NCI-H510A (cell line): ENCODE measurements at regions not wholly inside any gene's neighbourhood (a gene's known extent, or its start where the extent isn't known, plus 50 kb on each side); places are given as distances from the start of the nearest gene placed in this dataset.

ENCODE experiments used
- DNase-seq: peaks from one replicate; lab custom pipeline; 2025; lab: John Stamatoyannopoulos, UW

DNA sequence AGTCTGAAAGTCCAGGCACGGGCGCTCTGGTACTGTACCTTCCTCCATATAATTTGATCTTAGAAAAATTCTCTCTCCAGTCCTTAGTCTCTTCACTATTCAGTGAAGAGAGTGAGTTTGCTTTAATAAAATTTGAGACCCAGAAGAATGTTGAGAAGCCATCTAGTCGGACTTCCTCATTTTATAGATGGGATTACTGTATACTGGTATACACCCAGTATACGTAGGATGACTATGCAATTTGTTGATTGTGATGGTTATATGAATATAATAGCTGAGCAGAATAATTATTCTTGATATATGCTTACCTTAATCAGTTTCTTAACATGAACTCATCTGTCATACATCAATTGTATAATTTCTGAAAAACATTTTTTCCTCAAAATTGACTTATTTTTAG, 328.0 kb upstream of the B3GALT2 start:
- no peak for DNase-seq

DNA sequence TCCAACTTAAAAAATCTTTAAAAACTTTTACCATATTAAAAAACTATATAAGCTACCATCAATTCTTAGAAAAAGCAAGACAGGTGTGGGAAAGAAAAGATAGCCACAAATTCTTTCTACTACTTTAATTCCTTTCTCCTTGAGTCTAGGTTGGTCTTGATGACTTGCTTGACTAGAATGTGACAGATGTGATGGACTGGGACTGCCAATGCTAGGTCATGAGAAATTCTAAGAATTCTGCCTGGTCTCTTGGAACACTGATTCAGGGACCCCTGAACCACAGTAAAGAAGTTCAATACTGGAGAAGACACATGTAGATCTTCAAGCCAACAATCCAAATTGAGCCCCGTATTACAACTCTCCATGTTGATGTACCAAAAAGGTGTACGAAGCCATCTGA, 326.6 kb upstream of the B3GALT2 start:
- DNase-seq, result no peak

DNA sequence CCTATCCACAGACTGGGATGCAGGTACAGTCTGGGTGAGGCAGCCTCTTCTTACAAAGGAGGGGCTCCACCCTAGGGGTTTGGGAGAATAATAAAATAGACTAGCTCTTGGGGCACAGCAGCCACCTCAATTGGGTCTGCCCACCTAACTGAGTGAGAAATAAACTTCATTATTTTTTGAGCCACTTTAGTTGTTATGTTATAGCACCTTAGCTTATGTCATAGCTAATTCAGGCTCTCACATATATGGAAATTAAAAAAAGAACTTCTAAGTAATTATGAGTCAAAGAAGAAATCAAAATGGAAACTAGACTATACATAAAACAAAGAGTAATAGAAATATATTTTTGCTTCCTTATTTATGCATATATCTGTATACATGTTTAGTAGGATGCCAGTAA, 318.5 kb upstream of the B3GALT2 start:
- DNase-seq, result no peak

DNA sequence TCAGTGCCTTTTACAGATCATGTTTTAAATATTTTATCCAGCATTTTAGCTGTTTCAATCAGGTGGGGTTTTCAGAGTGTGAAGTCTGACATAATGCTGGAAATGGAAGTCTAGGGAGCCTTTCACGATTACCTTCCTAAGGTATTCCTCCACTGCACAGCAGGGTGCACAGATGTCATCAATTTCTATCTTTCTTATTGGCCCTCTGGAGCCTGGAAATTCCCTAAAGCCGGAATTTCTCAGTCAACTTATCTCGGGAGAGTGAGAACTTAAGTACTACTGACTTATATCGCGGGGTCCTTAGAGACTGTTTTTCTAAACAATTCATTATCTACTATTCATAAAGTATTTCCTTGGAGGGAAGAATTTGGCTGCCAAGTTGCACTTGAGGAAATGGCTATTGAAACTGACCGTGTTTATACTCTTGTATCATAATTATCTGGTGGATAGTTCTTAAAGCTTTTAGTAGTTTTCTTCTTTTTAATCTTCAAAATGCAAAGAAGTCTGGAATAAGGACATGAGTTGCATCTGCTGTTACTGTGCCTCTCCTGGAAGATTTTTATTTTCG, 311.8 kb upstream of the B3GALT2 start:
- DNase-seq, result no peak

DNA sequence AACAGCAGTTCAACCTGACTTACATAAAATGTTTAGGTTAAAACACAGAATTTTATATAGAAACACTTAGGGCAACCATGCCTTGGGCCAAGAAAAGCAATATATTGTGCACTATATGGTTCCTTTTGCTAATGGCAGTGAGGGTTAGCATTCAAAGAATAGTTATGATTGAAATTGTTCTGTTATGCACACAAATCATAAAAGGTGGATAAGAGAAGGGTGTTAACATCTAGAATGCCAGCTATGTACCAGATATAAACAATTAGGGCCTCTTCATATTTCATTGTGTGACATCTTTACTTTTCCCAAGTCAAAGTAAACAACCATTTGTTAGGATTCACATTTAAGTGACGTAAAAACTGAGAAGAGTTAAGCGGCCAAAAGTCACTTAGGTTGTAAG, 308.0 kb upstream of the B3GALT2 start:
- DNase-seq, result no peak

DNA sequence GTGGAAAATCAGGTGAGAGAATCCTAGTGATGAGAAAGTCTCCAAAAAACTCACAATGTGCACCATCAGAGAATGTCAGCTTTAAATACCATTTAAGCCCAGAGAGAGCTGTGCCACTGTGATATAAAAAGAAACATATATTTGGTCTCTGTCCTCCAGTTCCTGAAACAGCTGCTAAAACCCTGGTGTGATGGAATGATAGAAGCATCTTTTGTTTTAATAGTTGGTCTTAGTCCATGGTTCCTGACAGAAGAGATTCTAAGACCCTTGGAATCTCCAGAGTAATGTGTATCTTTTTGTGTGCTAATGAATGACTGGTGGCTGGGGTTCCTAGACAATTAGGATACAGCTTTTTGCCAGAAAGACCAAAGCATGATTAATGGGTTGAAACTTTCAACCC, 302.8 kb upstream of the B3GALT2 start:
- DNase-seq, result no peak

DNA sequence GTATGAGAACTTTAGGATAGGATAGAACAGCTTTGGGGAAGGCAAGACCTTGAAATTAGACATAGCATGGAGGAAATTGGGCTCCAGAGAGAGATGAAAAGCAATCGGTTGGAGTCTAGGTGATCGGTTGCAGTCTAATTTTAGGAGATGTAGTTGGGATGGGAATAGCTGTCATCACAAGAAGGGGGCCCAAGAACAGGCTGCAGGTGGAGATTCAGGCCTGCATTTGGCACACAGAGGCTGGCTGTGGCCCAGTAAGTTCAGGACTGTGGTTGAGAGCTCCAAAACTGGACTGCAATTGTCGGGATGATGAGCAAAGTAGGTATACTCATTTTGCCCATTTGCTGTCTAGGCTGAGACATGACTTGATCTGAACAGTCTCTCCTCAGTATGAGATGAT, 301.3 kb upstream of the B3GALT2 start:
- DNase-seq, result no peak

DNA sequence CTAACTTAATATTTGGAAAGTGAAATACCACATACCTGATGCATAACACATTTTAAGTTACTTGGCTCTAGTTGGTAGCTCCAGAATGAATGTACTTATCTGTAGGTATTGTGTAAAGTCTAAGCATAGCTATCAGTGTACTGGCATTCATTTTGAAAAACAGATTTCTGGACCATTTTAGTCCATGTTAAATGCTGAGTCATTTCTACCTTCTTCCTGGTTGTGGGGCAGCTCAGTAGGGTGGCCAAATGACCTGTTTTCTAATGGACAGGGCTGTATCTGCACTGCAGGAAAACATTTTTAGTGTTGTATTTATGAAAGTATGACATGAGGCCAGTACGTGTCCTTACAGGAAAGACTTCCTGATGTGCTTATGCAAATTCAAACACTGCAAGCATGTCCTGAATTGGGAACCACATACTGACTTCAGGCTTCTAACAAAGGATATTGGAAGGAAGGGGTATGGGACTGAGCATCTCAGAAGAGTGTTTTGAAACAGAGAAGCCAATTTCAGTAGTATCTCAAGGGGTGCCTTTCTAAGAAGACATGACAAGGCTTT, 300.3 kb upstream of the B3GALT2 start:
- no peak for DNase-seq

DNA sequence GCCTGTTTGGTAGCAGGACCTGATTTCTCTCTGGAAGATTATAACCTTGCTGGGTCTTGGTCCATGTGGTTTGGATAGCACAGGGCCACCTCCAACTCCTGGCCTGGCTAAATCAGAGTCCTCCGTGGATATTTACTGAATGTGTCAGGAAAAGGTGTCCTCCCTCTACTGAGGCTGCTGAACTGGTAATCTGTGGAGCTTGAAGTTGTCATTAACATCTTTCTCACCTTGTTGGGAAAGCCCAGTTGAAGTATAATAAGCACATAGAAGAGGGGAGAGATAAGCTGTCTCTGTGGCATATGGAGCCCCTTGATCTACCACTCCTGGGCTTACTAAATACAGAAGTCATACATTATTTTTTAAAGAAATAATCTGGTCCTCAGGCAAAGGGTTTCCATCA, 294.3 kb upstream of the B3GALT2 start:
- DNase-seq, result no peak

DNA sequence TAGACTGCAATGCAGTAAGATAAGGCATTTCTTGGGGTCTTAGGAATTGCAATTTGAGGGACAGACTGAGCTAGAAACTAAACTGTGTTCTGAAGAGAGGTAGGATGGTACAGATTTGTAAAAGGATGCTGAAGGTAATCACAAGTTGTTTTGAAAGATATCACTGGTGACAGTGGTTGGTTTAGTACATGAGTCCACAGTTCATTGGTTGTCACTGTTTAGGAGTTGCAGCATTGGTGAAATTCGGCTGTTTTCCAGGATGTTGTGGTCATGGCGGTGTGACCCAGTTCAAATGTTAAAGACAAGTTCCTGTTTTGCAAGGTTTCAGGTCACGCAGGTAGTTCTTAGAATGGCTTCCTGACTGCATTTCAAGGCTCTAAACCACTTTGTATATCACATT, 292.8 kb upstream of the B3GALT2 start:
- no peak for DNase-seq

DNA sequence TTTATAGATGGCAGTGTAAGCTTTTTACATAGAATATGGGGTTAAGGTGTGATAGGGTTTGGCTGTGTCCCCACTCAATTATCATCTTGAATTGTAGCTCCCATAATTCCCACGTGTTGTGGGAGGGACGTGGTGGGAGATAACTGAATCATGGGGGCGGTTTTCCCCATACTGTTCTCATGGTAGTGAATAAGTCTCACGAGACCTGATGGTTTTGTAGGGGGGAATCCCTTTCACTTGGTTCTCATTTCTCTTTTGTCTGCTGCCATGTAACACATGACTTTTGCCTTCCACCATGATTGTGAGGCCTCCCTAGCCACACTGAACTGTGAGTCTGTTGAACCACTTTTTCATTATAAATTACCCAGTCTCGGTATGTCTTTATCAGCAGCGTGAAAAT, 290.3 kb upstream of the B3GALT2 start:
- DNase-seq, result no peak

DNA sequence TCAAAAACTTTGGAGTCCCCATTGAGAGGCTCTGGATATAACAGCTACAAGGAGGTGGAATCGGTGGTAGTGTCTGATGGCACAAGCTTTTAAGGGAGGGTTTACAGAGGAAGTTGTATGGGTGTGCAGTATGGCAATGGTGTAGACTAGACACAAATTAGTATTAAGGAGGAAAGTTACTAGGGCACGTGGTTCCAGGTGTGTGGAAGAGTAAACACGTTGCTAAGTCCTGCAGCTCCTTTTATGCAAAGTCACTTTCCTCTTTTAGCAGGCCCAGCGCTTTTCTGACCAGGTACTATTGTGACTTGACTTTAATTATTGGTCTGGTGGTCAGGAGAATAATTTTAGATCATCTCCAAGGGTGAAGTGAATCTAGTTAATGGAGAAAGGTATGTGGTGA, 287.5 kb upstream of the B3GALT2 start:
- no peak for DNase-seq

DNA sequence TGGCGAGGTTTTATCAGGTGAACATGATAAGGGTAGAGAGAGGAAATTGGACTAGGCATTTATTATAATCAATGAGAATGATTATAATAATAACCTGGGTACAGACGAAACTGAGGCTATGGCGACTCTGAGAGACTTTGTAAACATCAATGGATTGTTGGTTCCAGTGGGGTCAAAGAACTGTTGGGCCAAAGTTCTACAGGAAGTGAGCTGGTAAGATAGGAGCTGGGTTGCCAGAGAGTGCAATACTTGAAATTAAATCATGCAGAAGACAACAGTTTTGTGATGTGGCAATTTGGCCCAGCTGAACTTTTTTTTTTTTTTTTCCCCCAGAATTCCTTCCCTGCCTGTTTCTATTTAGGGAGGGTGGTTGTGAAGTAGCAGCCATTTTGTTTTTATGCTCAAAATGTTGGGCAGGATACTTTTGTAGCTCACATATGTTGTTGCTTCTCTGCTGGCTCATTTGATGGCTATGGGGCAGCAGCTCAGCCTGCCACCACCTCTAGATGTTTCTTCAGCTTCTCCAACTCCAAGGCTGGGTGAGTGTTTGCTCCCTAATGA, 286.5 kb upstream of the B3GALT2 start:
- DNase-seq, result no peak

DNA sequence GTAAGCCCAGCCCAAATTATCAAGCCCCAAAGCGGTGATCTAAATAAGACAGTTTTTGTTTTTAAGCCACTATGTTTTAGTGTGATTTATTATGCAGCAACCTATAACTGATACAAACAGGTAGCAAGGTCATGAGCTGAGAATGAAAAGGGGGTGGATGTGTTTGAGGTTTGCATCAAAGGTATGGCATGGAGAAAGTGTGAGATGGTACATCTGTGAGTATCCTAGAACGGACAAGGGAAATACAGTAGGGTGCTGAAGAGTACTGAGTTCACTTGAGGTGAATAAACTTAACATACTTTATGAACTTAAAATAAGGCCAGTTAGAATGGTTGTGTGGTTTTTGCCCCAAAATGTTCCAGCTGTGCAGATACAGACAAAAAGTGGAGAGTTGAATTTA, 286.0 kb upstream of the B3GALT2 start:
- no peak for DNase-seq

DNA sequence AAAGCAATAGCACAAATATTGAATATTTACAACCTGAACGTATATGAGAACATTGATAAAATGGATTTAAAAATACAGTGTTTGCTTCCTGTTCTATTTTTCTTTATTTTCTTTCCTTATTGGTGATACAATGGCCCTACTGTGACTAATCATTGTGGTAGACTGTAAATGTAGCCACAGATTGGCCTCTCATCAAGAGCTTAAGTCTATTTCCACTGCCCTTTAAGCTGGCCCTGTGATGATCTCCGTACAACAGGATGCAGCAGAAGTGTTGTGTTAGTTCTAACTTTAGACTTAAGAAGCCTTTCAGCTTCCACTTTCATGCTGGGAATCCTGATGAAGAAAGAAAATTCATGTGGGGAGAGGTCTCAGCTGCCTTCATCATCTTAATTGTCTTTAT, 285.6 kb upstream of the B3GALT2 start:
- no peak for DNase-seq

DNA sequence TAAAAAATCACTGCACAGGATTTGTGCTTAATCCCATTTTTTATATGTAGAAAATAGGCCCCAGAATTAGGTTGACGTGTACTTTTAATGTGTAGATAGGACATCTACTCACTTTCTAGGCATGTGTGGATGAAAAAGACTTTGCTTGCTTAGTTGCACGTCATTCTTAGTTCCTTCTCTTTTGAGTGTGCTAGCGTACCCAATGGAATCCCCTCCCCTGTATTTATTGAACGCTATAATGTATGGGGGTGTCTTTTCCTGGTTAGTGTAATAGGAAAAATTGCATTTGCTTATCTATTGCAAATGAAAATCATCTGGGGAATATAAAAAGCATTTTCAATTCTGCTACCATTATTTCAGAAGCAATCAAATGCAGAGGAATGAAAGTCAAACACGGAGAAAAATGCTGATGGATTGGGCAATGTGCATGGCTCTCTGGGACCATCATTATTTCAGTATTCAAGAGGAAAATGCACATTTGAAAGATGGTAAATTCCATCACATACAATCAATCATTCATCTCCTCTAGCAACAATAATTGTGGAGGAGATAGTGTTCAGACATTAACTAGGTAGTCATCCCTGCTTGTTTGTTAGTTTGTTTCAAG, 277.0 kb upstream of the B3GALT2 start:
- DNase-seq, result no peak

DNA sequence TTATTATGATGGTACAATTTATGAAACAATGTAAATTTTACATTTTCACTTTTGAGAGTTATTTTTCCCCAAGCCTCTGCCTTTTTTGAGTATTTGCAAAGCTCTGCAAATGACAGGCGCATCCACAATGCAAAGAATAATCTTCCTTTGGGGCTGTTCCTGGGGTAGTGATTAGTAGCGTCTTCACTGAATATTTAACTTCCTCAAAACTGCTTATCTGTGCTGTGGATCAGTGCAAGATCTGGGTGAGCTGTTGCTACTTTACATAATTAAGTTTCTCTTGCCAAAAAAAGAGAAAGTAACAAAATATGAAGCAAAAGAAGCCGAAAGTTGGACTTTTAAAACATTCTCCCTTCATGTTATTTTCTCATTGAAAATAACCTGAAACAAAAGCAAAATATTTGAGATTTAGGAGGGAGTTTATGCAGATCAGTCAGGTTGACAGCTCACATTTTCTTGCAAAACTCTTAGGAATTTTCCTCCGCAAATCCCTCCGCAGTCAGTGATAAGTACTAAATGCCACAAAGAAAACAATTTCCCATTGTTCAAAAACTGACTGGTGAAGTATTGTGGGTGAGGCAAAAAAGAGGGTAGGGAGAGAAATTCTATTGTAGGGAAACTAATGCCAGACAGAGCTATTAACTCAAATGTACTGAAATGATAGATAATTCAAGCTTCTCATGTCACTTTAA, 276.4 kb upstream of the B3GALT2 start:
- DNase-seq, result no peak

DNA sequence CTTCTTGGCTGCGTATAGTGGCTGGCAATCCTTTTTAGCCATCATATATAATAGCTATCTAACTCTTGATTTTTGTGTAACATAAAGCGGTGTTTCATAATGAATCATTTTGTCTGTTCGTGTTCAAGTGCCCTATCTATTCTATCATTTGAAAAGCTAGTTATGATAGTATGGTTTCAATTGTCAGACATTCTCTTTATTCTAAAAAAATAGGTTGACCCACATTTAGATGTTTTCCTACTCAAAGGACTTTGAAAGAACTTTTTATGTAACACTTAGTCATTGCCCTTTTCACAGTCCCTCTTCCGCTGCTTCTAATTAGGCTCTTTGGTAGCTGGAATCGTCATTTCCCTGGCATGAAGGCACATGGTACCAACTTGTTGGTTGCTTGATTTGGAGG, 272.2 kb upstream of the B3GALT2 start:
- no peak for DNase-seq

DNA sequence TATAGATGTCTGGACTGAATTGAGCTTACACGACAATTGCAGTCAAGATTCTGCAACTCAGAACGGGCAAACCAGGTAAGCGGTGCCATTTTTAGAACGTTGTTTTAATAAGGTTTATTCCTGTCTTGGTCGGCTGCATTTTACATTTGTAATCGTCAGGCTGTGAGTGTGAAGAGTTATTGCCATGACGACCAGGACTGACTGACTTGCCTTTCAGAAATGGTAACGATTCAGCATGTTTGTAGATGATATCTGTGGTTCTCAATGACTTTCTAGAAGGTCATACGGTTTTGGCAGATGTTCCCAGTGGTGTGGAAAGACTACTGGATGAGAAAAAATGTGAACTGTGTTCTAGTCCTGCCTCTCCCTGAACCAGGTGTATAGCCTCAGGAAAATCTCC, 271.3 kb upstream of the B3GALT2 start:
- DNase-seq, result no peak

DNA sequence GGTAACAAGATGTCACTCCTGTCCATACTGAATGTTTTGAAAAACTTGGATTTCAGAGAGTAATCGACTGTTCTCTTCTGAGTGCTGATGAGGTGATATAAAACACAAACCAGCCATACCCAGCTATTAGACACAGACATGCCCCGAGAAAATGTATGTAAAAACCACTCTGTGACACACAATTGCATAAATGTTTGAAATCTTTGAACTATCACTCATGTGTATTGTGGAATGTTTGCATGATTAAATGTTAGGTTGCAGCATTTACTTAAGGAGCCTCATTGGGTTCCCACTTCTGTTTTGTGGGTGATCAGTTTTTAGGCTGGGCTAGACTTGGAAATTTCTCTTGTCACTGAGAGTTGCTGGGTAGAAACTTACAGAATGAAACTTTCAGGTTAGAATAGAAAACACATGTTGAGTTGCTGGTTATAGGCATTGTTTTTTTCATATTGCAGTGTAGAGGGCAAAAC, 270.4 kb upstream of the B3GALT2 start:
- DNase-seq, result no peak

DNA sequence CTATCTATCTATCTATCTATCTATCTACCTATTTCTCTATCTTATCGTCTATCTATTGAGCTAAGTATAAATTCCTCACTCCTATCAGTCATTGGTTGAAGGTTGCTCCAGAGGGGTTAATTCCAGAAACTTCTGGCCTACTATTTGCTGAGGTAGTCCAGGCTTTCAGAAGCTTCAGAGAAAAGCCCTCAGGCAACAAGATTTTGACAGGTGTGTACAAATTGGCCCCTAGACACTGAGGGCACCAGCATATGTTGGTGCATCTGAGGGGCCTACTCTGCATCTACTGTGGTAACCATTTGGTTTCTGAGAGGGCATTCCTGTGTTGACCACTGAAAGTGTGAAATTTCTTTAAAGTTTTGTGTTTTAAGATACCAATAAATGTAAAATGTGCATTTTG, 265.2 kb upstream of the B3GALT2 start:
- no peak for DNase-seq

DNA sequence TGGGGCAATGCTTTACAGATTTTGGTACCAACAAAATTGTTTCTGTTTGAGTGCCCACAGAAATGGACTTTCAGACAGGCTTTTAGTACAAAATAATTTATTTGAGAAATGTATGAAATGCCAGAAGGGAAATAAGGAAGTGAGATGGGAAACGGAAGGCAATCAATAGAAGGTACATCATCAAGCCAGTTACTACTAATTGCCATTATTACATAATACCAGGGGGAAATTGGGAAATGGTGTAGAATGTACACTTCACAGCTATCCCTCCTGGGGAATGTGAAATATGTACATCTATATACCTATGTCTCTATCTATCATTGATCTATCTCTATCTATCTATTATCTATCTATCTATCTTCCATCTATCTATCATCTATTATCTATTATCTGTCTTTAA, 264.6 kb upstream of the B3GALT2 start:
- no peak for DNase-seq
